Suppressor macrophage treated with lipopolysaccharide for 4 hours (primary cell): ENCODE measurements at regions not wholly inside any gene's neighbourhood (a gene's known extent, or its start where the extent isn't known, plus 50 kb on each side); places are given as distances from the start of the nearest gene placed in this dataset.
"Not testable (repeated sequence)": the region's sequence is repeated elsewhere in the genome, so short reads cannot be mapped to it uniquely, and the experiment has no call there.

Source experiments
- DNase-seq: peaks from one replicate; pipeline ENCODE4 v3.0.0-alpha.2; 2020

DNA sequence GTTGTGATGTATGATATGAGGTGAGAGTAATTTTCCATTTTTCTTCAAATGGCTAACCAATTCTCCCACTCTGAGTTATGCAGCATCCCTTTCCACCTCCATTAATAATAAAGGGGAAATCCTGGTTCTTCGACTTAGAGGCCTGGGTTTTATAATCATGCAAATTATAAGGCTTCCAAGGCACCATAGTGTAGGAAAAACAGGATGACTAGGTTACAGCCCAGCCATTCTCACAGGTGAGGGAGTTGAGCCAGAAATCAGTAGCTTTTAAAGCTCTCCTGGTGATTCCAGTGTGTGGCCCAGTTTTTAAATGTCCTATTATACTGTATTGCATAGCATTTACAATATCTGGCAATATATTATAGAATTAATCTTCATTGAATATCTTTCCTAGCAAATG is 203.1 kb downstream of the ARHGEF9 start:
- no peak for DNase-seq

DNA sequence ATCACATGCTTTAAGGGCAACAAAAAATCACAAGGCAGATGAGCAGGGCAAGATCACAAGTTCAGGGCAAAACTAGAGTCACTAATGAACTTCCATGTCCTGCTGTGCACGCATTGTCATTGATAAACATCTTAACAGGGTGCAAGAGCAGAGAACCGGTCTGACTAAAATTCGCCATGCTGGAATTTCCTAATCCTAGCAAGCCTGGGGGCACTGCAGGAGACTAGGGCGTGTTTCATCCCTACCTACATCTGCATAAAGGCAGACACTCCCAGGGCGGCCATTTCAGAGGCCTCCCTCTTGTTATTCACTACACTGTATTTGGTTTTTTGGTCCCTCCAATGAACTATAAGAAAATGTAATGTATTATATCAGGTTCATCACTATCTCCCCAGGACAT is 203.6 kb downstream of the ARHGEF9 start:
- DNase-seq: no peak

DNA sequence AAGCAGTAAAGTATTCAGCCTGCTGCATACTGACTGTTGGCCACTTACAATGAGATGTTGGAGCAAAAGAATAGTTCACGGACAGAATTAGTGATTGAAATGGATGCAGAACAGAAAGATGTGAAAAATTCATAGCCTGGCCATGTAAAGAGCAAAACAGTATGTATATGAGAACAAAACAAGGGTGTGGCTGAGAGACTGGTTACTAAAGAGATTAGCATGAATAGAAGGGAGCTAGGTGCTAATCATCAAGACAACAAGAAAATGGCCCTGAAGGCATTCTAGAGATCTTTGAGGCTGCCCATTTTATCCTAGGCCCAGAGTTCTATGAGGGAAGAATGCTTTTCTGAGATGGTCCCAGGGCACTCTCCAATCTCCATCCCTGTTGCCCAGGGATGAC is 208.5 kb downstream of the ARHGEF9 start:
- DNase-seq: no peak

DNA sequence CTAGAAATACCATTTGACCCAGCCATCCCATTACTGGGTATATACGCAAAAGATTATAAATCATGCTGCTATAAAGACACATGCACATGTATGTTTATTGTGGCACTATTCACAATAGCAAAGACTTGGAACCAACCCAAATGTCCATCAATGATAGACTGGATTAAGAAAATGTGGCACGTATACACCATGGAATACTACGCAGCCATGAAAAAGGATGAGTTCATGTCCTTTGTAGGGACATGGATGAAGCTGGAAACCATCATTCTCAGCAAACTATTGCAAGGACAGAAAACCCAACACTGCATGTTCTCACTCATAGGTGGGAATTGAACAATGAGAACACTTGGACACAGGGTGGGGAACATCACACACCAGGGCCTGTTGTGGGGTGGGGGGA is 209.3 kb downstream of the ARHGEF9 start:
- not testable (repeated sequence) for DNase-seq

DNA sequence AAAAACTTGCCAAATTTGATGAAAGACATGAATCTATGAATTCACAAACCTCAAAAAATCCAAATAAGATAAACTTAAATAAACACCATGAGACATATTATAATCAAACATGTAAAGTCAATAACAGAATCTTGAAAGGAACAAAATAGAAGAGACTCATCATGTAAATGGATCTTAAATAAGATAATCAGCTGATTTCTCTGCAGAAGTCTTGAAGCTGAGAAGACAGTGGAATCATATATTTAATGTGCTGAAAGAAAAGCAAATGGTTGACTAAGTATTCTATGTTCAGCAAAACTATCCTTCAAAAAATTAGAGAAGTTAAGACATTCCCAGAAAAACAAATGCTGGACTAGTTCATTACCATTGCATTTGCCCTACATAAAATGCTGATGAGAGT is 215.7 kb upstream of the SPIN4 start:
- DNase-seq: no peak

DNA sequence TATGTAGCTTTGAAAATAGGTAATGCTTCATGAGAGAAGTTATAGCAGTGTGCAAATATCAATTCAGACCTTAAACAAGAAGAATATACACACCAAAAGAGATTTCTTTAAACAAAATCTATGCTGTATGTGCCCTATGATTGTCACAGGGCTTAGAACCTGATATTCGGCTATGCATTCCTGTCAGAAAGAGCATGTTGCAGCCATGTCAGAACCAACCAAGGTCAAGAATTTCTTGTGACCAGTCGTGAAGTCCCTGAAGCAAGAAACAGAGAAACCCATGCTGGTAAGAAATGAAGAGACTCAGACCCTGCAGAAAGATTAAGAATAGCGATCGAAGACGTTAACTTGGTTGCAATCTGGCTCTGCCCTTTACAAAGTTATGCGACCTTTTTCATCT is 210.3 kb upstream of the SPIN4 start:
- no peak for DNase-seq

DNA sequence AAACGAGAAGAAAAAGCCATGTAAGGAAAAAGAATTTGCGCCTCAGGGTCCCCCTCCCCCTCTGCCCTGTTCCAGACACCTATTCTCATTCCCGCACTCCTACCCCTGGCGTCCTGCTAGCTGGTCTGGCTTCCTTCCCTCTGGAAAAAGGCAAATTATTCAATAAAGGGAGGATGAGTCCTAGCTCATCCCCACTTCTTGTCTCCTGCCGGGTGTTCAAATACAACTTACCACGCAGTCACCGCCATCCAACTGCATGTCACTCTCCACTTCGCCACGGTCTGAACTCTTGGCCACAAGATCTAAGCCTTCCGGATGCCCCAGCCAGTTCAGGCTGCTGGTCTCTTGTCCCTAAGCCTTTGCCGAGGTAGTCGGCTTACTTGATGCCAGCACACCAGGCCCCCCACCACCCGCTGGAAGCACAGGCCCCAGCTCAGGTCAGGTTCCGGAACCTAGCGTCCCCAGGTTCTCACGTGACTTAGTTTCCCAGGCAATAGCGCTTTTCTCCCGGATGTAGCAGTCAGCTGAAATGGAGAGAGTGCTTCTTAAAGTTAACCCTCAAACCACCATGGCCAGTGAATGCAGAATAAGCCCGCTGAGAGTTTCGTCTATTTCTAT is 209.6 kb upstream of the SPIN4 start:
- DNase-seq: peak; percentile 57

DNA sequence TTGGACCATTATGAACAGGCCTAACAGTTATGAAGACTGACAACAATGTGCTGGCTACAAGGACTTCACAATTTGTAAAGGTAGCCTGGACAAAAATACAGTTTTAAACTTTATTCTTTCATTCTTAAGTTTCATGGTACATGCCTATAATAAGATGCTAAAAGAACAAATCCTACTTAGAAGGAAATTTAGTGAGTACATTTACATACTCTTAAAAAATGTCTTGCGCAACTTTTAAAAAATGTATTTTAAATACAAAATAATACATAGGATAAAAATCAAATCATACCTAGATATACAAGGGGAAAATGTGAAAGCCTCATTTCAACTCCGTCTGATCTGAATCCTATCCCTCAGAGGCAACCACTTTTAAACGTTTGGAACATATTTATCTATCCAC is 200.7 kb upstream of the SPIN4 start:
- DNase-seq: no peak

DNA sequence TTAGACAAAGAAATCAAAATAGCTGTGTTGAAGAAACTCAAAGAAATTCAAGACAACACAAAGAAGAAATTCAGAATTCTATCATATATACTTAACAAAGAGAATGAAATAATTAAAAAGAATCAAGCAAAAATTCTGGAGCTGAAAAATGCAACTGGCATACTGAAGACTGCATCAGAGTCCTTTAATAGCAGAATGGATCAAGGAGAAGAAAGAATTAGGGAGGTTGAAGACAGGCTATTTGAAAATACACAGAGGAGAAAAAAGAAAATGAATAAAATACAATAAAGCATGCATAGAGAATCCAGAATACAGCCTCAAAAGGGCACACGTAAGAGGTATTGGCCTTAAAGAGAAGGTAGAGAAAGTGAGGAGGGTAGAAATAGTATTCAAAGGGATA is 179.5 kb upstream of the SPIN4 start:
- no peak for DNase-seq

DNA sequence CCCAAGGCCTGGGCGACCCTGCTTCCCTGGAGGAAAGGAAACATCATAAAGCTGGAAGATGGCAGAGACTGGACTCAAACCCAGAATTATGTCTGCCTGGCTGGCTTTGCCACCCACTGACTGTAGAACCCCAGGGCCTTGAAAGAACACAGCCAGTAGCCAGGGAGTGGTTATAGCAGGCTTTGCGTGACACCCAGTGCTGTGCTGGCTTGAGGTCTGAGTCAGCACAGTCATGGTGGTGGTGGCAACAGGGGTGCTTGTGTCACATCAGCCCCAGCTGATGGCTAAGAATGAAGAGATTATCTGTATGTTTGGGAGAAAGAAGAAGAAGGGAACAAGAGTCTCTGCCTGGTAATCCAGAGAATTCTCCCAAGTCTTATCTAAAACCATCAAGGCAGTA is 178.8 kb upstream of the SPIN4 start:
- DNase-seq: no peak

DNA sequence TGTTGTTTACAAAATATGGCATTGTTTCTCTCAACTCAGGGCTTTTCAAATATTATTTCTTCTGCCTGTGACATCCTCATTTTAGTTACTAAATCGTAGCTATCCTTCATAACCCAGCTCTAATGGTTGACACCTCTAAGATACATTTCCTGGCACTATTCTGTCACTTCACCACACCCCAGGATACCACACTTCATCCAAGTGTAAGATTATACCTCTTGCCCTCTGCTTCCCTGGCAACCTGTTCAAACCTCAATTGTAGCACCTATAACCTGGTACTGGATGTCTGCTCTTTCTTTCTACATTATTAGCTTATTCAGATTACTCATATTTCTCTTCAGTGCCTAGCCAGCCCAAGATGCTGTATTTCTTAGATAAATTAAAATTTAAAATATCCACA is 175.7 kb upstream of the SPIN4 start:
- DNase-seq: no peak

DNA sequence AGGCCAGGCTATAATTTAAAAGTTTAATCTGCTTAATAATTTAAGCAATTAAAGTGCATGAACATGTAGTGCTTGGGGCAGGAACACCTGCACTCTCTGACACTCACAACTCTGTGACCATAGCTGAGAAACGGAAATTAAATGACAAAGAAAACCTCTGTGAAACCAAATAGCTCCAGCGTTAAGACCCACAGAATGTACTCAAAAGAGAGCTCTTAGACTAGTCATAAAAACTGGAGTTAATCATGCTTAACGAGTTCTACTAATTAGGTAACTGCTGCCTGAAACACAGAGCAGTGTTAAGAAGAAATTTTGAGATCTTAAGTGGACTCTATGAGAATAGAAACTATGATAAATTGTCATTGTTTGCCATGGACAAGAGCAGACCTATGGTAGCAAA is 174.4 kb upstream of the SPIN4 start:
- no peak for DNase-seq

DNA sequence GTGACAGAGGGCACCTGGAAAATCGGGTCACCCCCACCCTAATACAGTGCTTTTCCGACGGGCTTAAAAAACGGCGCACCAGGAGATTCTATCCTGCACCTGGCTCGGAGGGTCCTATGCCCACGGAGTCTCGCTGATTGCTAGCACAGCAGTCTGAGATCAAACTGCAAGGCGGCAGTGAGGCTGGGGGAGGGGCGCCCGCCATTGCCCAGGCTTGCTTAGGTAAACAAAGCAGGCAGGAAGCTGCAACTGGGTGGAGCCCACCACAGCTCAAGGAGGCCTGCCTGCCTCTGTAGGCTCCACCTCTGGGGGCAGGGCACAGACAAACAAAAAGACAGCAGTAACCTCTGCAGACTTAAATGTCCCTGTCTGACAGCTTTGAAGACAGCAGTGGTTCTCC is 168.2 kb upstream of the SPIN4 start:
- not testable (repeated sequence) for DNase-seq

DNA sequence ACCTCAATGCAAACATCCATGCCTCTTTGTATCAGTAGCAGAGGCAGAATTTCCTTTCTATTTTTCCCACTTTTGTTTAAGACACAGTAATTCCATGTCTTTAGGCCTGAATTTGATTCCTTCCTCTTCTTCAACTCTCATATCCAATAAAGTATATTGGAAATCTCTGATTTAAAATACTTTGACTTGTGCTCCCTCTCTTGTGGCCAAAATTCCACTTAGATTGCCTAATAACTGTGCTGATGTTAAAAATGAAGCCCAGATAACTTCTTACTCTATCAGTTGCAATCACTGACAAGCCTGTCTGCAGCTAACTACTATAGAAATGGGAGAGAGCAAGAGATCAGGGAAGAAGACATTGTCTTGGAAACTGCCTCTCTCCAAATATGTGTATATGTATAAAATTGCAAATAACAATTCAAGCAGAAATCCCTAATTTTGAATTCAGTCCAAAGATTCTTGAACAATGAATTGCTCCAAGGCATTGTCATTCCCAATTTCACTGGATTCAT is 163.5 kb upstream of the SPIN4 start:
- DNase-seq: no peak

DNA sequence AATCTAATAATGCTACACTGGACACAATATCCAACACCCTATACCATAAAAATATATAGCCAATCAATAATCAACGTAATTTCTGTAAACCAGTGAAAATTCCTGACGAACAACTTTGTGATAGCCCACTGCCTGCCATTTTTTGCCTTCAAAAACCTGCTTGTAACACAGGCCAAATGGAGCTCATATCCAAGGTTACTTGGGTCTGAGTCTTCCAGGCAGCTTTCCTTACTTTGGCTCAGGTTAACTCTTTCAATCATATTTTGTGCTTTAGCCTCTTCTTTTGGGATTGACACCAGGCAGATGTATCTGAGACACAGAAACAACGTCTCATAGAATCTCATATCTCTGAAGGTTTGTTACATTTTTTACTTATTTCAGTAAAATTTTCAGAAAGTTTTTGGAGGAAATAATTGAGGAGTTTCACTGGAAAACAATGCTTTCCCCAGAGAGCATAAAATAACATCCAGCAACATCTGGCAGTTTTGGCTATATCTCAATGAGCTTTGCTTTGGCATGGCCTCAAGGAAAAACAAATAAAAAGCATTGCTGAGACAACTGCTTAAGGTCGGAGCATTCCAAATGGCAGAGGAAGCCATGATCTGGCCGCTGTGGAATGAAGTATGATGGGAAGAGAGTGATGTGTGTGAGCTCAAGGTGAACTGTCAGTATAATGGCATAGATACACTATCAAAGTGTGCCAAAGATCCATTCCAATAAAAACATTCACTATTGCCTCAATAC is 162.9 kb upstream of the SPIN4 start:
- DNase-seq: no peak

DNA sequence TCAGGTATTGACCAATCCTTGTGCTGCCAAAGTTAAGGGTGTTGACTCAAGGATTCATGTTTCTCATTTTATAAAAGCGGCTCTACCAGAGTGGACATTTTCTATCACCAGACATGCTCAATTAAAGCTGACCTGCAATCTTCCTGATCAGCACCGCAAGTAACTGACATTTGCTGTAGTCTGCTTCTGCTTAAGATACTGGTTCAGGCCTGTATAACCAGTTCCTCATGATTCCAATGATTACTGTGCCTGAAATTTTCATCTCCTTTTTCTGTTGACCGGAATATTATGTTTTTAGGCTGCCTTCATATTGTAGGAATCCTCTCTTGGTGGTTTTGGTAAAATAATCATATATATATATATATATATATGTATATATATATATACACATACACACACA is 160.2 kb upstream of the SPIN4 start:
- DNase-seq: no peak

DNA sequence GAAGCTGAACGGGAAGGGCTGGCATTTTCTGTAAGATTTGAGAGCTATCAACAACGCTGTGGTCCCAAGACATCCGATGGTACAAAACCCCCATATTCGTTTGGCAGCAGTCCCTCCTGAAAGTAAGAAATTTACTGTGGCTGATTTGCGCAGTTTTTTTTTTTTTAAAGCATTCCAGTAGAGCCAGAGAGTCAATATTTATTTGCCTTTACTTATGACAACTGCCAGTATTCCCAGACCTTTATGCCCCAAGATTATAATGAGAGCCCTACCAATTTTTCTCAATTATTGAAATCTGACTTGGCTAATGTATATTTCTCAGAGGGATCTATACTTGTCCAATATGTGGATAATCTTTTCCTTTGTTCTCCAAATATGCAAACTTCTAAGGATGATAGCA is 157.5 kb upstream of the SPIN4 start:
- DNase-seq: no peak

DNA sequence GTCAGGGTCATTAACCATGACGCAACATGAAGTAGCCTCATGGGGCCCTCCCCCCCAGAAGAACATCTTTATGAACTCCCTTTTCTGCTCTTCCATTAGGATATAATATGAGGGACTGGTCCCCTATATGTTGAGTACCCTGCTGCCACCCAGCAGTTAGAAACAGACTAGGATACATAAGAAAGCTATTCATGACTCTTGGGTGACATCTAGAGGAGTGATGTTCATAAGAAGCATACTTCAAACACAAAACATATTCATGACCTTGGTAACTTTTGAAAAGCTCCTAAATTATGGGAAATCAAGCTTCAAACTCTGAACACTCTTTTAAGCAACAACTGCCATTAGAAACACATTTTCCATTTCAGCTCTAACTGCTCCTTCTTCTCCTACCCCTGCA is 155.2 kb upstream of the SPIN4 start:
- peak; percentile 5 for DNase-seq

DNA sequence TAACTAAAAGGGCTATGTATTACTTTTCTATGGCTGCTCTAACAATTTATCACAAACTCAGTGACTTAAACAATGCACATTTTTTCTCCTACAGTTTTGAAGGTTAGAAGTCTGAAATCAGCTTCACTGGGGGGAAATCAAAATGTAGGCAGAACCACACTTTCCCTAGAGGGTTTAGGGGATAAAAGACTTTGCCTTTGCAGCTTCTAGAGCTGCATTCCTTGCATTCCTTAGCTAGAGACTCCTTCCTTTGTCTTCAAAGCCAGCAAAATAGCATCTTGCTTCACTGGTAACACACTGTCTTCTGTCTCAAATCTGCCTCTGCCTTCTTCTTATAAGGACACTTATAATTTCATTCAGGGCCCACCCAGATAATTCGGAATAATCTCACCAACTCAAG is 152.4 kb upstream of the SPIN4 start:
- DNase-seq: no peak

DNA sequence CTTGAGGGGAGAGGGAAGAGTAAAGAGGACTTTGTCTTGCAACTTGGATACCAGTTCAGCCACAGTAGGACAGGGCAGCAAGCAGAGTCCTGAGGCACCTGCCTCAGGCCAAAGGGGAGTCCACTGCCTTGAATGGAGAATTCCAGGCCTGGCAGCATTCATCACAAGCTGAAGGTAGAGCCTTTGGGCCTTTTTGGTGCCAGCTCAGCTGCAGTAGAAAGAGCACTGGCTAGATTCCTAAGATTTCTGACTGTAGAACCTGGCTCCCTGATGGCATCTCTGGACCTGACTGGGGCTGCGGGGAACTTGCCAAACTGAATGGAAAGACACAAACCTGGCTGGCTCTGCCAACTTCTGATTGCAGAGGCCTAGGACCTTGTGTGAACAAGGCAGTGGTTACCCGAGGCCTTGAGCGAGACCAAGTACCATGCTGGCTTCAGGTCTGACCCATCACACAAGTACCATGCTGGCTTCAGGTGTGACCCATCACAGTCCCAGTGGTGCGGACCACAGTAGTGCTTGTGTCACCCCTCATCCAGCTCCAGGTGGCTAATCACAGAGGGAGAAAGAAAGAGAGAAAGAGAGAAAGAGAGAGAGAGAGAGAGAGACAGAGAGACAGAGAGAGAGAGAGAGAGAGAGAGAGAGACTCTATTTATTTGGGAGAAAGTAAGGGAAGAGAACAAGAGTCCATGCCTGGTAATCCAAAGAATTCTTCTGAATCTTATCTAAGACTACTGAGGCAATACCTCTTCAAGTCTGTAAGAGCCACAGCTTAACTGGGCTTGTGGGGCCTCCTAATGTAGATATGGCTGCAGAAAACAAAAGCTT is 137.6 kb upstream of the SPIN4 start:
- no peak for DNase-seq

DNA sequence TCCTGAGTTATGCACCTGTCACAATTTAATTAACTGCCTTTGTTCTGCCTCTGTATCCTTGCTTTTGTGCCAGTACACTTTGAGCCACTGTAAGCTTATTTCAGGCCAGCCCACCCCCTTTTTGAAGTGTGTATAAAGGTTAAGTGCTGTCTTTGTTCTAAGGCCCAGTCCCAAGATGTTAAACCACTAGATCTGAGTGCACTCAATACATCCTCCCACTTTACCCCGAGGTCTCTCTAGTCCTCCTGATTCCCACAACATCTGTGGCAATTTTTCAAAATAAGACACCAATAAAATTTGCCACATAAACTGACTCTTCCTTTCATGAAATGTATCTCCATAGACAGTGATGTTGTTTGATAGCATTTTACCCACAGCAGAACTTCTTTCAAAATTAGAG is 124.1 kb upstream of the SPIN4 start:
- DNase-seq: no peak

DNA sequence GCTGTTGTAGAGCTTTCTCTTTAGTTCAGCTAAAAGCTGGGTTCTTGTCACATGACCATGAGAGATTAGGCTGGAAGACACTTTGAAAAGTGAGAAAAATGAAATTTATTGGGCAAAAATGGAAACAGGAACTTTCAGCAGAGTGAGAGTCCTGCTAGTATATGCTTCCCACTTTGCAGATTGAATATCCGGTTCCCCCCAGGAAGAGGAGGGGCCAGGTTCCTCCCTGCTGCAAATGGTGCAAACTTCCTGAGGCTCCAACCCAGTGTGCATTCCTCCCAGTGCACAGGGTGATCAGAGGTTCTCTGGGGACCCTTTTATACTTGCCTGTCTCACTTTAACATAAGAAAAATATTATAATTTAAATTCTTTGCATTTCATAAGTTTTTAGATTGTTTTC is 119.9 kb upstream of the SPIN4 start:
- no peak for DNase-seq

DNA sequence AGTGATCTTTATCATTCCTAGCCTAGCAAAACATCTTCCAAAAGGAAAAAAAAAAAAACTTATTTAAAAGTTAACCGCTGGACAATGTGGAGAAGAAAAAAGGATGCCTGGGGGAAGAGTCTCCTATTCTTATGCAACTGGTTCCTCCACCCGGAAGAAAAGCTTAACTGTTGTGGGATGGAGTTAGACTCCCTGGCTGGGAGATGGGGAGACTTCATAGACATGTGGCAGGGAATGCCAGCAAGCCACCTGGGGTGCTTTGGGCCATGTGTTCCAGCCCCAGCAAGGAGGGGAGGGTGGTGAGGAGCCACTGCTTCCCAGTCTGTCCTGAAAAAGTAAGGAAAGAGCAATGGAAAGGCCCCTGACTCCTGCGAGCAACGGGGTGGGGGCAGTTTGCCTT is 119.4 kb upstream of the SPIN4 start:
- DNase-seq: no peak

DNA sequence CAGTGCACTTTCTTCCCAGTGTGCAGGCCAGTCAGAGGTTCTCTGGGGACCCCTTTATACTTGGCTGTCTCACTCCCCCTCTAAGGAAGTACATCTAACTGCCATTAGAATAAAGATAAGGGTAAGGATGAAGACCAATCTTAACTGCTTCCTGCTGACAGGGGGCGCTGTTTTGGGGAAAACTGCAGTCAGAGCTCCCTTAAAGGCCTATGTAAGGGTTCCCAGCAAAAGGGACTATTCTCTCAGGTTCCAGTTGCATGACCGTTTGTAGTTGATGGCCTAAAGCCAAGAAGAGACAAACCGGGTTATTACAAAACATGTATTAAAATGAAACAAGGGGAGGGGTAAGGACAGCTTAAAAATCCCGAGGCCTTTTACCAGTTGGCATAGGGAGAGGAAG is 115.6 kb upstream of the SPIN4 start:
- DNase-seq: no peak
